Mucosa of descending colon (tissue), 3 donors: ENCODE measurements at regions not wholly inside any gene's neighbourhood (a gene's known extent, or its start where the extent isn't known, plus 50 kb on each side); places are given as distances from the start of the nearest gene placed in this dataset.

Source experiments
- ATAC-seq: fragments of 200-7000 bp; cut with Tn5 transposase; one replicate; pipeline ENCODE4 v1.9.1; 2020; ENCODE audit warnings: mild to moderate bottlenecking, moderate library complexity
- DNase-seq, 3 donors: peaks; one replicate each; pipeline ENCODE4 v3.0.0-alpha.2; 2020
- H3K36me3 ChIP-seq: fragments of 200-600 bp; one replicate; pipeline ENCODE4 v1.8.0; 2021; ENCODE audit warnings: low read depth, mild to moderate bottlenecking
- H3K4me1 ChIP-seq: fragments of 200-600 bp; one replicate; pipeline ENCODE4 v1.8.0; 2021; ENCODE audit warnings: low read depth, mild to moderate bottlenecking
- H3K4me3 ChIP-seq: fragments of 200-600 bp; one replicate; pipeline ENCODE4 v1.8.0; 2021; ENCODE audit warnings: mild to moderate bottlenecking
- H3K9me3 ChIP-seq: fragments of 200-600 bp; one replicate; pipeline ENCODE4 v1.8.0; 2021; ENCODE audit warnings: mild to moderate bottlenecking
- intact Hi-C, 2 donors: fragments of 100-400 bp; cut with DNase I in 1 of 2; cut with micrococcal nuclease in 1 of 2; formaldehyde crosslinking; loops; one replicate each; pipeline versions ENCODE4 v1.11.0 to v1.11.1; 2022; cut with DNase I, micrococcal nuclease
- TF ChIP-seq, protein P1 (sequence below): fragments of 200-600 bp; IDR thresholded peaks from one replicate; pipeline ENCODE4 v1.8.0; 2022; ENCODE audit warnings: antibody characterized with exemption, mild to moderate bottlenecking
- donor health status: DM: no; HTN: no; CAD: no; lungs with moderate emphysema.
- donor health status: DM: no; HTN: no; CAD: no.
- donor health status: DM: no; HTN: yes; CAD: no.

DNA sequence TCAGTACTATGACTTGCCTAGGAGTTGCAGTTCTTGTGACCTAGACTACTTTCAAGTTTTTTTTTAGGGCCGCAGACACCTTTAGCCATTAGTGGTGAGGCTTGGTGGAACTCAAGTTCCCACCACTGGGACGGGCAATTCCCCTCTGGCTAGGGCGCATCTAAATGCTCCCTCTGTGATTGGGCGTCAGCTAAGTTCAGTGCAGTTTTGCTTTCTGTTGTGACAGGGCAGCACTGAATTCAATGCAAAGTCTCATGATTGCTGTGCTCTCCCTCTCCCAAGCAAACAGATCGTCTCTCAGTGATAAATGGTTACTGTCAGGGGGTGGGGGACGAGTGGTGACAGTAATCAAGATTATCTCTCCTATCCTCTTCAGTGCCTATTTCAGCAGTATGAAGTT lies 52.7 kb upstream of the FRMPD3 start:
- no peaks in the 10 kb centered on the region for H3K9me3 ChIP-seq
- no peak overlapping the region for H3K4me3 ChIP-seq
- ATAC-seq (no peak), DNase-seq (no peak)
- H3K36me3 ChIP-seq, result no peaks in the 10 kb centered on the region
- intact Hi-C loops, result no loop called here
- TF ChIP-seq, protein P1, sequence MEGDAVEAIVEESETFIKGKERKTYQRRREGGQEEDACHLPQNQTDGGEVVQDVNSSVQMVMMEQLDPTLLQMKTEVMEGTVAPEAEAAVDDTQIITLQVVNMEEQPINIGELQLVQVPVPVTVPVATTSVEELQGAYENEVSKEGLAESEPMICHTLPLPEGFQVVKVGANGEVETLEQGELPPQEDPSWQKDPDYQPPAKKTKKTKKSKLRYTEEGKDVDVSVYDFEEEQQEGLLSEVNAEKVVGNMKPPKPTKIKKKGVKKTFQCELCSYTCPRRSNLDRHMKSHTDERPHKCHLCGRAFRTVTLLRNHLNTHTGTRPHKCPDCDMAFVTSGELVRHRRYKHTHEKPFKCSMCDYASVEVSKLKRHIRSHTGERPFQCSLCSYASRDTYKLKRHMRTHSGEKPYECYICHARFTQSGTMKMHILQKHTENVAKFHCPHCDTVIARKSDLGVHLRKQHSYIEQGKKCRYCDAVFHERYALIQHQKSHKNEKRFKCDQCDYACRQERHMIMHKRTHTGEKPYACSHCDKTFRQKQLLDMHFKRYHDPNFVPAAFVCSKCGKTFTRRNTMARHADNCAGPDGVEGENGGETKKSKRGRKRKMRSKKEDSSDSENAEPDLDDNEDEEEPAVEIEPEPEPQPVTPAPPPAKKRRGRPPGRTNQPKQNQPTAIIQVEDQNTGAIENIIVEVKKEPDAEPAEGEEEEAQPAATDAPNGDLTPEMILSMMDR, result no peak
- H3K4me1 ChIP-seq, result no peaks in the 10 kb centered on the region

DNA sequence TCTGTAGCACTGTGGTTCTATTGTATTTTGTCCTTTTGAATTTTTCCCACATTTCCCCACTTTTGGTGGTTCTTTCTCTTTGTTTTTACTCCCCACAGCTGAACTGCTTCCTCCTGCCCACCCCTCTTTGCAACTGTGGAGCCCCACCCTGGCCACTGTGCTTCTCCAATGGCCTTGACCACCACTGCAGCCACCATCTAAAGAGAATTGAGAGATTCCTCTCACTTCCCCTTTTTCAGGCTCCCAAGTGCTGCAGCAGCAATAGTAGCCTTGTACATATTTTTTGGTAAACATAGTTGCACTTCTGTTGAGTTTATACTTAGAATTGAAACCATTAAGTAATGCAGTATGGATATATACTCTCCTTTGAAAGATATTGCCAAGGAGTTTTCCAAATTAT lies 51.3 kb upstream of the FRMPD3 start:
- Histone ChIP-seq H3K36me3 (no peaks in the 10 kb centered on the region), H3K9me3 (no peaks in the 10 kb centered on the region), H3K4me1 (no peaks in the 10 kb centered on the region), H3K4me3 (no peak overlapping the region)
- intact Hi-C loops, result no loop called here
- TF ChIP-seq, protein P1, result no peak
- ATAC-seq, result no peak
- DNase-seq, result no peak
